ENCODE measurements at regions not wholly inside any gene's neighbourhood (a gene's known extent, or its start where the extent isn't known, plus 50 kb on each side); places are given as distances from the start of the nearest gene placed in this dataset.

GRCh38 chr13:70604448-70604847 lies 496.2 kb upstream of the KLHL1 start:
- TF ChIP-seq, protein P1, sequence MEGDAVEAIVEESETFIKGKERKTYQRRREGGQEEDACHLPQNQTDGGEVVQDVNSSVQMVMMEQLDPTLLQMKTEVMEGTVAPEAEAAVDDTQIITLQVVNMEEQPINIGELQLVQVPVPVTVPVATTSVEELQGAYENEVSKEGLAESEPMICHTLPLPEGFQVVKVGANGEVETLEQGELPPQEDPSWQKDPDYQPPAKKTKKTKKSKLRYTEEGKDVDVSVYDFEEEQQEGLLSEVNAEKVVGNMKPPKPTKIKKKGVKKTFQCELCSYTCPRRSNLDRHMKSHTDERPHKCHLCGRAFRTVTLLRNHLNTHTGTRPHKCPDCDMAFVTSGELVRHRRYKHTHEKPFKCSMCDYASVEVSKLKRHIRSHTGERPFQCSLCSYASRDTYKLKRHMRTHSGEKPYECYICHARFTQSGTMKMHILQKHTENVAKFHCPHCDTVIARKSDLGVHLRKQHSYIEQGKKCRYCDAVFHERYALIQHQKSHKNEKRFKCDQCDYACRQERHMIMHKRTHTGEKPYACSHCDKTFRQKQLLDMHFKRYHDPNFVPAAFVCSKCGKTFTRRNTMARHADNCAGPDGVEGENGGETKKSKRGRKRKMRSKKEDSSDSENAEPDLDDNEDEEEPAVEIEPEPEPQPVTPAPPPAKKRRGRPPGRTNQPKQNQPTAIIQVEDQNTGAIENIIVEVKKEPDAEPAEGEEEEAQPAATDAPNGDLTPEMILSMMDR (IDR thresholded peaks at IDR 0.05; ENCODE audit: insufficient read depth, low read length, severe bottlenecking): no peak
- no peak overlapping the region for H3K4me3 ChIP-seq (ENCODE audit: low read depth, low read length)
- H3K27me3 ChIP-seq (ENCODE audit: control insufficient read depth, insufficient read depth, low read length): no peaks in the 10 kb centered on the region
- no peak for FAIRE-seq
- no peaks in the 10 kb centered on the region for H3K36me3 ChIP-seq (ENCODE audit: control insufficient read depth, insufficient read depth, low read length)
- no peak for DNase-seq (ENCODE audit: low read depth)

GRCh38 chr13:70593716-70594115 lies 485.5 kb upstream of the KLHL1 start:
- TF ChIP-seq, protein P1 (IDR thresholded peaks at IDR 0.05; ENCODE audit: insufficient read depth, low read length, severe bottlenecking): no peak
- FAIRE-seq (no peak), DNase-seq (ENCODE audit: low read depth) (no peak)
- H3K4me3 ChIP-seq (ENCODE audit: low read depth, low read length): no peak overlapping the region
- H3K36me3 ChIP-seq (ENCODE audit: control insufficient read depth, insufficient read depth, low read length): no peaks in the 10 kb centered on the region
- H3K27me3 ChIP-seq (ENCODE audit: control insufficient read depth, insufficient read depth, low read length): no peaks in the 10 kb centered on the region

DNA sequence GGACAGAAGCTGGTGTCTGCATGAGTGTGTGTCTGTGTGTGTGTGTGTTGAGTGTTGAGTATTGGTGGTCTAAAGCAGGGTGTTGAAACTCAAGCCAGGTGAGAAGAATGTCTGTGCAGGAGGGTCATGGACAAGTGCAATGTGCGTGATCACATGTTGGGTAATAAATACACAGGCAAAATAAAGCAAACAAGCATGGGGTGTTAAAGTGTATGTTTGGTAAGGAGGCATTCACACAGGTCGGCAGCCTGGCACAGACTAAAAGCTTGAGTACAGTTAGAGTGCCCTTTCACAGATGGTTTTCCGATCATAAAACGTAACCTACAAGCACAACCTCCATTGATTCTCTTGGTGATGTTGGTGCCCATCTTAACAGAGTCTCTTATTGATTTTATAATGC lies 476.9 kb upstream of the KLHL1 start:
- DNase-seq (ENCODE audit: low read depth) (no peak), FAIRE-seq (no peak)
- TF ChIP-seq, protein P1 (IDR thresholded peaks at IDR 0.05; ENCODE audit: insufficient read depth, low read length, severe bottlenecking): no peak
- Histone ChIP-seq H3K27me3 (ENCODE audit: control insufficient read depth, insufficient read depth, low read length) (no peaks in the 10 kb centered on the region), H3K36me3 (ENCODE audit: control insufficient read depth, insufficient read depth, low read length) (no peaks in the 10 kb centered on the region), H3K4me3 (ENCODE audit: low read depth, low read length) (no peak overlapping the region)

DNA sequence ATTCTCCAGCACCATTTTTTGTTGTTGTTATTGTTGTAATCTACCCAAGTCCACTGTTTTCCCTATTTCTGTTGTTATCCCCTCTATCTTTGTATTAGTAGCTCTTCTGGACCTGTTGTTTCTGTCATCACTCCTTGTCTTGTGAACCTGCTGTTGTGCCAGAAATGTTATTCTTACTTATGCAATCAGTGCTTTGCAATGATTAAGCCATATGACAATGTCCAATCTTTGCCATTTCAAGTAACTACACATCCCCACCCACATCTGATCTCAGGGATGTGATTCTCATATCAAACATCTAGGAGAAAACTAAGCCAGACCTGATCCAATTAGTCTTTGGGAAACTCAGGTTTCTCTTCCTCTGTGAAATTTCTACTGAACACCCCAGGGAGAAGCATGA lies 472.6 kb upstream of the KLHL1 start:
- no peaks in the 10 kb centered on the region for H3K27me3 ChIP-seq (ENCODE audit: control insufficient read depth, insufficient read depth, low read length)
- H3K4me3 ChIP-seq (ENCODE audit: low read depth, low read length): no peak overlapping the region
- TF ChIP-seq, protein P1 (IDR thresholded peaks at IDR 0.05; ENCODE audit: insufficient read depth, low read length, severe bottlenecking): no peak
- H3K36me3 ChIP-seq (ENCODE audit: control insufficient read depth, insufficient read depth, low read length): no peaks in the 10 kb centered on the region
- DNase-seq (ENCODE audit: low read depth) (peak; percentile 30), FAIRE-seq (no peak)

- no peak for FAIRE-seq
- Histone ChIP-seq H3K27me3 (ENCODE audit: control insufficient read depth, insufficient read depth, low read length) (no peaks in the 10 kb centered on the region), H3K4me3 (ENCODE audit: low read depth, low read length) (no peak overlapping the region), H3K36me3 (ENCODE audit: control insufficient read depth, insufficient read depth, low read length) (no peaks in the 10 kb centered on the region)
- no peak for DNase-seq (ENCODE audit: low read depth)
- TF ChIP-seq, protein P1 (IDR thresholded peaks at IDR 0.05; ENCODE audit: insufficient read depth, low read length, severe bottlenecking): no peak
Measured at GRCh38 chr13:70579941-70580340, 471.7 kb upstream of the KLHL1 start.

DNA sequence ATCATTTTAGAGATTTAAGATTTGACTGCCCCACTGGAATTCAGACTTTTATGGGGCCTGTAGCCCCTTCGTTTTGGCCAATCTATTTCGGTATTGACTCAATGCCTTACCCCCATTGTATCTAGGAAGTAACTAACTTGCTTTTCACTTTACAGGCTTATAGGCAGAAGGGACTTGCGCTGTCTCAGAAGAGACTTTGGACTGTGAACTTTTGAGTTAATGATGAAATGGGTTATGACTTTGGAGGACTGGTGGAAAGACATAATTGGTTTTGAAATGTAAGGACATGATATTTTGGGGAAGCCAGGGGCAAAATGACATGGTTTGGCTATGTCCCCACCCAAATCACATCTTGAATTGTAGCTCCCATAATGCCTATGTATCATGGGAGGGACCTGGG lies 463.0 kb upstream of the KLHL1 start:
- no peak for DNase-seq (ENCODE audit: low read depth)
- TF ChIP-seq, protein P1 (IDR thresholded peaks at IDR 0.05; ENCODE audit: insufficient read depth, low read length, severe bottlenecking): no peak
- no peak for FAIRE-seq
- Histone ChIP-seq H3K27me3 (ENCODE audit: control insufficient read depth, insufficient read depth, low read length) (no peaks in the 10 kb centered on the region), H3K4me3 (ENCODE audit: low read depth, low read length) (no peak overlapping the region), H3K36me3 (ENCODE audit: control insufficient read depth, insufficient read depth, low read length) (no peaks in the 10 kb centered on the region)

Measured in bronchial epithelial cell (primary cell).